CD14-positive monocyte (primary cell): ENCODE measurements at regions not wholly inside any gene's neighbourhood (a gene's known extent, or its start where the extent isn't known, plus 50 kb on each side); places are given as distances from the start of the nearest gene placed in this dataset.

Source experiments
- DNase-seq, 3 donors: peaks; one replicate each; pipeline ENCODE4 v3.0.0-alpha.2; 2011 to 2022
- H2AFZ ChIP-seq: 2 replicates; pipeline ENCODE4 v1.6.0; 2012; ENCODE audit warnings: mild to moderate bottlenecking, low read depth, low read length, inconsistent platforms; ENCODE audit not compliant: insufficient read depth, poor library complexity, severe bottlenecking
- H3K27ac ChIP-seq, 2 donors: 1 replicate in 1 of 2; 2 replicates in 1 of 2; pipeline ENCODE4 v1.5.1; 2012 to 2013; ENCODE audit warnings: low read length in 2 of 2, control low read depth in 1 of 2, inconsistent platforms in 1 of 2, low read depth in 1 of 2, mild to moderate bottlenecking in 1 of 2
- H3K27me3 ChIP-seq, 2 donors: one replicate each; pipeline versions ENCODE4 v1.6.0 to v1.6.1; 2011 to 2013; ENCODE audit warnings: low read length in 2 of 2; ENCODE audit not compliant: control insufficient read depth in 2 of 2, insufficient read depth in 2 of 2
- H3K36me3 ChIP-seq, 2 donors: replicated peaks in 1 of 2; 1 replicate in 1 of 2; 2 replicates in 1 of 2; pipeline versions ENCODE4 v1.5.1 to v1.6.1; 2012 to 2013; ENCODE audit warnings: low read length in 2 of 2, control low read depth in 1 of 2, inconsistent platforms in 1 of 2, mild to moderate bottlenecking in 1 of 2; ENCODE audit not compliant: insufficient read depth in 2 of 2, control insufficient read depth in 1 of 2
- H3K4me1 ChIP-seq, 2 donors: 1 replicate in 1 of 2; 2 replicates in 1 of 2; pipeline versions ENCODE4 v1.5.1 to v1.6.1; 2012 to 2013; ENCODE audit warnings: low read length in 2 of 2, control low read depth in 1 of 2, inconsistent platforms in 1 of 2, mild to moderate bottlenecking in 1 of 2, moderate library complexity in 1 of 2; ENCODE audit not compliant: insufficient read depth in 2 of 2, control insufficient read depth in 1 of 2
- H3K4me2 ChIP-seq: replicated peaks from 2 replicates; pipeline ENCODE3; 2012; ENCODE audit warnings: low read length, moderate library complexity, mild to moderate bottlenecking; ENCODE audit not compliant: poor library complexity, severe bottlenecking; ENCODE audit errors: extremely low read depth
- H3K4me3 ChIP-seq, 3 experiments: fragments of 200-600 bp in 1 of 3; sonication (generic) in 1 of 3; replicated peaks in 1 of 3; 1 replicate in 2 of 3; 2 replicates in 1 of 3; pipeline ENCODE4 v1.5.1; 2011 to 2013; ENCODE audit warnings: low read length in 3 of 3, mild to moderate bottlenecking in 3 of 3, control low read depth in 2 of 3, low read depth in 2 of 3, inconsistent platforms in 1 of 3, moderate library complexity in 1 of 3
- H3K79me2 ChIP-seq: 2 replicates; pipeline ENCODE4 v1.6.0; 2012; ENCODE audit warnings: mild to moderate bottlenecking, control low read depth, inconsistent platforms, low read length, moderate library complexity; ENCODE audit not compliant: insufficient read depth
- H3K9ac ChIP-seq: 2 replicates; pipeline ENCODE4 v1.6.0; 2017; ENCODE audit warnings: low read length, mild to moderate bottlenecking; ENCODE audit not compliant: insufficient read depth, poor library complexity, severe bottlenecking
- H3K9me3 ChIP-seq, 2 donors: replicated peaks in 1 of 2; 1 replicate in 1 of 2; 2 replicates in 1 of 2; pipeline versions ENCODE4 v1.5.1 to v1.6.1; 2012 to 2013; ENCODE audit warnings: low read length in 2 of 2, control low read depth in 1 of 2; ENCODE audit not compliant: control insufficient read depth in 1 of 2, insufficient read depth in 1 of 2
- H4K20me1 ChIP-seq: 2 replicates; pipeline ENCODE4 v1.6.0; 2012; ENCODE audit warnings: mild to moderate bottlenecking, low read length, control low read depth, moderate library complexity; ENCODE audit not compliant: insufficient read depth
- H3K27ac Mint-ChIP-seq, 7 donors: one replicate each; pipeline ENCODE4 v1.8.0; 2020; ENCODE audit warnings: mild to moderate bottlenecking in 7 of 7, mixed read lengths in 7 of 7, moderate library complexity in 6 of 7, inconsistent platforms in 2 of 7
- H3K27me3 Mint-ChIP-seq, 3 donors: one replicate each; pipeline ENCODE4 v1.8.0; 2021 to 2022; ENCODE audit warnings: low read depth in 3 of 3, mild to moderate bottlenecking in 3 of 3, mixed read lengths in 3 of 3, moderate library complexity in 3 of 3, inconsistent platforms in 1 of 3
- H3K36me3 Mint-ChIP-seq, 2 donors: one replicate each; pipeline ENCODE4 v1.8.0; 2020; ENCODE audit warnings: mixed read lengths in 2 of 2, inconsistent platforms in 1 of 2, mild to moderate bottlenecking in 1 of 2
- H3K4me1 Mint-ChIP-seq: one replicate; pipeline ENCODE4 v1.8.0; 2020; ENCODE audit warnings: mild to moderate bottlenecking, mixed read lengths
- H3K4me3 Mint-ChIP-seq, 2 donors: one replicate each; pipeline ENCODE4 v1.8.0; 2020; ENCODE audit warnings: mild to moderate bottlenecking in 2 of 2, mixed read lengths in 2 of 2, moderate library complexity in 1 of 2
- H3K9me3 Mint-ChIP-seq, 7 donors: one replicate each; pipeline ENCODE4 v1.8.0; 2020 to 2022; ENCODE audit warnings: mixed read lengths in 7 of 7, mild to moderate bottlenecking in 6 of 7, moderate library complexity in 6 of 7, inconsistent platforms in 2 of 7
- CTCF ChIP-seq: fragments of 200-600 bp; IDR thresholded peaks from one replicate; pipeline ENCODE4 v1.8.0; 2022; ENCODE audit warnings: antibody characterized with exemption, mild to moderate bottlenecking
- WGBS: methylation state at CpG from one replicate; pipeline ENCODE4 v1.1.5; 2013; ENCODE audit warnings: missing lambda C conversion rate; ENCODE audit not compliant: insufficient coverage; 5-methylcytosine and 5-hydroxymethylcytosine counted together
- intact Hi-C, 2 donors: fragments of 100-400 bp; cut with micrococcal nuclease; formaldehyde crosslinking; loops; one replicate each; pipeline versions ENCODE4 v1.15.0 to v1.15.1; 2023

- Histone ChIP-seq H3K27ac (no peak overlapping the region), H3K4me2 (no peak overlapping the region), H3K9me3 (no peaks in the 10 kb centered on the region), H3K4me1 (no peaks in the 10 kb centered on the region), H2AFZ (no peak overlapping the region), H3K27me3 (no peaks in the 10 kb centered on the region), H3K4me3 (no peak overlapping the region), H3K79me2 (no peaks in the 10 kb centered on the region), H4K20me1 (no peaks in the 10 kb centered on the region), H3K36me3 (no peaks in the 10 kb centered on the region), H3K9ac (no peak overlapping the region)
- no peak for TF ChIP-seq CTCF
- no peak overlapping the region for H3K27ac Mint-ChIP-seq
- H3K27me3 Mint-ChIP-seq: peaks cover 0 to 4% (median 2%) of the 10 kb centered on the region in 3 donors
- no peak for DNase-seq
- H3K9me3 Mint-ChIP-seq: peaks cover 0 to 6% (median 2%) of the 10 kb centered on the region in 7 donors
- no peak overlapping the region for H3K4me3 Mint-ChIP-seq
- H3K36me3 Mint-ChIP-seq: no peaks in the 10 kb centered on the region
- WGBS: no CpG with 5 or more reads among the region's 2 CpGs
- intact Hi-C loops: no loop called here
- H3K4me1 Mint-ChIP-seq: no peaks in the 10 kb centered on the region
Measured at GRCh38 chr15:35605764-35606449, 59.9 kb upstream of the DPH6 start.

DNA sequence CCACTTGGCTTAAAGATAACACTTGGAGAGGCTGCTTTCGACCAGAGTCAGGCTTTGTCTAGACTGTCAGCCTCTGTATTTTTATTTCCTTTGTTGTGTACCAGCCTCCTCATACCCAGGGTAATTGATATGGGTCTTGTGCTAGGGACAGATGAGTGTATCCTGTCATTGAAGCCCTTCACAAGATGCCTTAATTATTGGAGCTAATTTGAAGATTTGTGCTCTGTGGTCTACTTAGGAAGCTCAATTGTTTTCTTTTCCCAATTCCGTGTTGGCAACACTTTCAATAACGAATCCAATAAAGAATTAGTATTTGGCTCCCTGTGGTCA lies 60.5 kb upstream of the DPH6 start:
- Mint-ChIP-seq H3K27ac (no peak overlapping the region), H3K27me3 (peaks cover 0 to 4% (median 2%) of the 10 kb centered on the region in 3 donors), H3K4me3 (no peak overlapping the region), H3K4me1 (no peaks in the 10 kb centered on the region), H3K9me3 (peaks cover 0 to 6% (median 2%) of the 10 kb centered on the region in 7 donors), H3K36me3 (no peaks in the 10 kb centered on the region)
- no peak for TF ChIP-seq CTCF
- H3K27ac ChIP-seq: no peak overlapping the region
- H3K4me1 ChIP-seq: no peaks in the 10 kb centered on the region
- H2AFZ ChIP-seq: no peak overlapping the region
- no peaks in the 10 kb centered on the region for H3K36me3 ChIP-seq
- no peak overlapping the region for H3K4me2 ChIP-seq
- H3K79me2 ChIP-seq: no peaks in the 10 kb centered on the region
- intact Hi-C loops: no loop called here
- no peaks in the 10 kb centered on the region for H4K20me1 ChIP-seq
- no peaks in the 10 kb centered on the region for H3K9me3 ChIP-seq
- no peak overlapping the region for H3K4me3 ChIP-seq
- no peak overlapping the region for H3K9ac ChIP-seq
- no peak for DNase-seq
- WGBS: no CpG with 5 or more reads among the region's 3 CpGs
- H3K27me3 ChIP-seq: no peaks in the 10 kb centered on the region
